Skeletal muscle satellite cell (primary cell): ENCODE measurements at regions not wholly inside any gene's neighbourhood (a gene's known extent, or its start where the extent isn't known, plus 50 kb on each side); places are given as distances from the start of the nearest gene placed in this dataset.

Source experiments
- H3K27me3 ChIP-seq: 2 replicates; pipeline ENCODE4 v1.7.0; 2013; ENCODE audit warnings: low read length; ENCODE audit not compliant: control insufficient read depth, insufficient read depth
- H3K36me3 ChIP-seq: 2 replicates; pipeline ENCODE4 v1.7.0; 2013; ENCODE audit warnings: mild to moderate bottlenecking, control low read depth, low read length; ENCODE audit not compliant: insufficient read depth
- H3K4me1 ChIP-seq: 2 replicates; pipeline ENCODE4 v1.7.0; 2013; ENCODE audit warnings: low read length; ENCODE audit not compliant: control insufficient read depth, insufficient read depth
- H3K4me2 ChIP-seq: 2 replicates; pipeline ENCODE4 v1.7.0; 2013; ENCODE audit warnings: mild to moderate bottlenecking, low read length
- H3K4me3 ChIP-seq: 2 replicates; pipeline ENCODE4 v1.7.0; 2013; ENCODE audit warnings: low read length
- H3K9ac ChIP-seq: 2 replicates; pipeline ENCODE4 v1.7.0; 2013; ENCODE audit warnings: mild to moderate bottlenecking, low read depth, low read length, moderate library complexity
- H3K9me3 ChIP-seq: replicated peaks from 2 replicates; pipeline ENCODE4 v1.7.0; 2013; ENCODE audit warnings: mild to moderate bottlenecking, control low read depth, low read length

GRCh38 chr5:33161421-33161820 is 279.3 kb upstream of the TARS1 start:
- H3K36me3 ChIP-seq = no peaks in the 10 kb centered on the region
- H3K4me2 ChIP-seq = no peak overlapping the region
- no peaks in the 10 kb centered on the region for H3K4me1 ChIP-seq
- no peak overlapping the region for H3K4me3 ChIP-seq
- H3K9me3 ChIP-seq = no peaks in the 10 kb centered on the region
- H3K9ac ChIP-seq = no peak overlapping the region
- H3K27me3 ChIP-seq = no peaks in the 10 kb centered on the region

- no peak overlapping the region for H3K4me2 ChIP-seq
- H3K27me3 ChIP-seq = no peaks in the 10 kb centered on the region
- H3K36me3 ChIP-seq = no peaks in the 10 kb centered on the region
- H3K9me3 ChIP-seq = no peaks in the 10 kb centered on the region
- H3K4me1 ChIP-seq = no peaks in the 10 kb centered on the region
- H3K9ac ChIP-seq = no peak overlapping the region
- H3K4me3 ChIP-seq = no peak overlapping the region
Observed at GRCh38 chr5:33162057-33162456, 278.7 kb upstream of the TARS1 start.

- no peaks in the 10 kb centered on the region for H3K27me3 ChIP-seq
- H3K9me3 ChIP-seq = no peaks in the 10 kb centered on the region
- no peaks in the 10 kb centered on the region for H3K36me3 ChIP-seq
- H3K4me3 ChIP-seq = no peak overlapping the region
- no peaks in the 10 kb centered on the region for H3K4me1 ChIP-seq
- H3K4me2 ChIP-seq = no peak overlapping the region
- H3K9ac ChIP-seq = no peak overlapping the region
Observed at GRCh38 chr5:33166522-33166921, 274.2 kb upstream of the TARS1 start.

- Histone ChIP-seq H3K4me2 (no peak overlapping the region), H3K9me3 (no peaks in the 10 kb centered on the region), H3K4me1 (no peaks in the 10 kb centered on the region)
Observed at GRCh38 chr5:33166948-33167347, 273.8 kb upstream of the TARS1 start.

GRCh38 chr5:33167541-33167940 is 273.2 kb upstream of the TARS1 start:
- Histone ChIP-seq H3K4me2 (no peak overlapping the region), H3K4me1 (no peaks in the 10 kb centered on the region), H3K4me3 (no peak overlapping the region), H3K27me3 (no peaks in the 10 kb centered on the region), H3K9me3 (no peaks in the 10 kb centered on the region), H3K36me3 (no peaks in the 10 kb centered on the region), H3K9ac (no peak overlapping the region)

More at GRCh38 chr5:33166948-33167347, 273.8 kb upstream of the TARS1 start:
- no peaks in the 10 kb centered on the region for H3K36me3 ChIP-seq
- H3K9ac ChIP-seq = no peak overlapping the region
- no peaks in the 10 kb centered on the region for H3K27me3 ChIP-seq
- H3K4me3 ChIP-seq = no peak overlapping the region

GRCh38 chr5:33170411-33170810 is 270.4 kb upstream of the TARS1 start:
- Histone ChIP-seq H3K9ac (no peak overlapping the region), H3K36me3 (no peaks in the 10 kb centered on the region), H3K9me3 (no peaks in the 10 kb centered on the region), H3K27me3 (no peaks in the 10 kb centered on the region), H3K4me3 (no peak overlapping the region), H3K4me2 (no peak overlapping the region), H3K4me1 (no peaks in the 10 kb centered on the region)

- no peaks in the 10 kb centered on the region for H3K9me3 ChIP-seq
- H3K36me3 ChIP-seq = no peaks in the 10 kb centered on the region
- H3K4me2 ChIP-seq = no peak overlapping the region
- no peaks in the 10 kb centered on the region for H3K27me3 ChIP-seq
- no peak overlapping the region for H3K4me3 ChIP-seq
- no peaks in the 10 kb centered on the region for H3K4me1 ChIP-seq
- H3K9ac ChIP-seq = no peak overlapping the region
Observed at GRCh38 chr5:33174383-33174782, 266.4 kb upstream of the TARS1 start.

- no peaks in the 10 kb centered on the region for H3K4me1 ChIP-seq
- no peaks in the 10 kb centered on the region for H3K27me3 ChIP-seq
- H3K9ac ChIP-seq = no peak overlapping the region
- H3K9me3 ChIP-seq = no peaks in the 10 kb centered on the region
- H3K36me3 ChIP-seq = no peaks in the 10 kb centered on the region
- H3K4me2 ChIP-seq = no peak overlapping the region
- H3K4me3 ChIP-seq = no peak overlapping the region
Observed at GRCh38 chr5:33179301-33179700, 261.5 kb upstream of the TARS1 start.

GRCh38 chr5:33180900-33181299 is 259.9 kb upstream of the TARS1 start:
- H3K4me1 ChIP-seq = no peaks in the 10 kb centered on the region
- H3K36me3 ChIP-seq = no peaks in the 10 kb centered on the region
- H3K4me2 ChIP-seq = no peak overlapping the region
- H3K4me3 ChIP-seq = no peak overlapping the region
- H3K9ac ChIP-seq = peak overlapping the region; percentile 21
- H3K9me3 ChIP-seq = no peaks in the 10 kb centered on the region
- H3K27me3 ChIP-seq = no peaks in the 10 kb centered on the region

- H3K4me2 ChIP-seq = no peak overlapping the region
- H3K4me1 ChIP-seq = no peaks in the 10 kb centered on the region
- no peaks in the 10 kb centered on the region for H3K27me3 ChIP-seq
- H3K9me3 ChIP-seq = no peaks in the 10 kb centered on the region
- H3K9ac ChIP-seq = no peak overlapping the region
- H3K36me3 ChIP-seq = no peaks in the 10 kb centered on the region
- no peak overlapping the region for H3K4me3 ChIP-seq
Observed at GRCh38 chr5:33182986-33183385, 257.8 kb upstream of the TARS1 start.

- no peaks in the 10 kb centered on the region for H3K27me3 ChIP-seq
- no peak overlapping the region for H3K9ac ChIP-seq
- no peaks in the 10 kb centered on the region for H3K36me3 ChIP-seq
- H3K4me1 ChIP-seq = no peaks in the 10 kb centered on the region
- no peak overlapping the region for H3K4me2 ChIP-seq
- H3K4me3 ChIP-seq = no peak overlapping the region
- H3K9me3 ChIP-seq = no peaks in the 10 kb centered on the region
Observed at GRCh38 chr5:33184367-33184766, 256.4 kb upstream of the TARS1 start.

GRCh38 chr5:33188089-33188488 is 252.7 kb upstream of the TARS1 start:
- Histone ChIP-seq H3K27me3 (no peaks in the 10 kb centered on the region), H3K36me3 (no peaks in the 10 kb centered on the region), H3K4me3 (no peak overlapping the region), H3K4me2 (no peak overlapping the region), H3K9ac (no peak overlapping the region), H3K9me3 (no peaks in the 10 kb centered on the region), H3K4me1 (no peaks in the 10 kb centered on the region)
